Prostate gland (tissue), 2 donors: ENCODE measurements at regions not wholly inside any gene's neighbourhood (a gene's known extent, or its start where the extent isn't known, plus 50 kb on each side); places are given as distances from the start of the nearest gene placed in this dataset.

Experiments
- DNase-seq: peaks from one replicate; pipeline ENCODE4 v3.0.0-alpha.2; 2019; ENCODE audit warnings: low spot score
- H3K27ac ChIP-seq, 2 donors: fragments of 200-600 bp; sonication (generic); 2 replicates each; pipeline ENCODE4 v1.5.1; 2017 to 2019
- H3K27me3 ChIP-seq: fragments of 200-600 bp; sonication (generic); replicated peaks from 2 replicates; pipeline ENCODE4 v1.5.1; 2019; ENCODE audit not compliant: insufficient read depth
- H3K36me3 ChIP-seq, 2 donors: fragments of 200-600 bp; sonication (generic); 1 replicate in 1 of 2; 2 replicates in 1 of 2; pipeline versions ENCODE4 v1.5.1 to v1.8.1; 2017 to 2019
- H3K4me1 ChIP-seq: fragments of 200-600 bp; sonication (generic); replicated peaks from 2 replicates; pipeline ENCODE4 v1.5.1; 2019
- H3K4me3 ChIP-seq, 2 donors: fragments of 200-600 bp; sonication (generic); 2 replicates each; pipeline ENCODE4 v1.5.1; 2017 to 2019
- H3K9me3 ChIP-seq: fragments of 200-600 bp; sonication (generic); 2 replicates; pipeline ENCODE4 v1.5.1; 2017
- CTCF ChIP-seq, 4 experiments: fragments of 200-600 bp in 2 of 4; fragments of 450-650 bp in 2 of 4; sonication (generic) in 2 of 4; IDR thresholded peaks; 1 replicate in 3 of 4; 2 replicates in 1 of 4; pipeline ENCODE4 v1.5.1; 2016 to 2019; ENCODE audit warnings: antibody characterized with exemption in 4 of 4, mild to moderate bottlenecking in 2 of 4, moderate library complexity in 2 of 4
- POLR2A ChIP-seq: fragments of 450-650 bp; IDR thresholded peaks from one replicate; pipeline ENCODE4 v1.6.1; 2016; ENCODE audit warnings: antibody characterized with exemption, mild to moderate bottlenecking
- POLR2AphosphoS5 ChIP-seq: sonication (generic); formaldehyde crosslinking; IDR thresholded peaks from one replicate; pipeline ENCODE4 v1.6.1; 2017; ENCODE audit warnings: antibody characterized with exemption
- WGBS: methylation state at CpG from one replicate; pipeline ENCODE4 v1.1.5; 2018; 5-methylcytosine and 5-hydroxymethylcytosine counted together
- intact Hi-C: fragments of 100-400 bp; cut with DNase I; formaldehyde crosslinking; loops from one replicate; pipeline ENCODE4 v1.14.2; 2022

GRCh38 chr13:84234416-84234815 lies 352.1 kb upstream of the SLITRK1 start:
- intact Hi-C loops: no loop called here
- Histone ChIP-seq H3K4me1 (no peaks in the 10 kb centered on the region), H3K36me3 (no peaks in the 10 kb centered on the region), H3K27me3 (no peaks in the 10 kb centered on the region), H3K9me3 (no peaks in the 10 kb centered on the region), H3K27ac (no peak overlapping the region), H3K4me3 (no peak overlapping the region)
- no peak for DNase-seq
- TF ChIP-seq POLR2AphosphoS5 (no peak), CTCF (IDR thresholded peaks at IDR 0.05) (no peak), POLR2A (no peak)

- intact Hi-C loops: no loop called here
- TF ChIP-seq POLR2A: no peak
- no peak for TF ChIP-seq CTCF (IDR thresholded peaks at IDR 0.05)
- no peak for TF ChIP-seq POLR2AphosphoS5
- Histone ChIP-seq H3K27me3 (no peaks in the 10 kb centered on the region), H3K4me3 (no peak overlapping the region), H3K4me1 (no peaks in the 10 kb centered on the region), H3K9me3 (no peaks in the 10 kb centered on the region), H3K27ac (no peak overlapping the region), H3K36me3 (no peaks in the 10 kb centered on the region)
- 56% methylated on average over 1 of the region's 1 CpG for WGBS
- DNase-seq: no peak
These were observed 348.3 kb upstream of the SLITRK1 start for GRCh38 chr13:84230568-84230967.

GRCh38 chr13:84211048-84211447 lies 328.8 kb upstream of the SLITRK1 start:
- 76% methylated on average over 2 of the region's 2 CpGs for WGBS
- DNase-seq: no peak
- Histone ChIP-seq H3K4me3 (no peak overlapping the region), H3K27me3 (no peaks in the 10 kb centered on the region), H3K4me1 (no peaks in the 10 kb centered on the region), H3K9me3 (no peaks in the 10 kb centered on the region), H3K36me3 (no peaks in the 10 kb centered on the region), H3K27ac (no peak overlapping the region)
- intact Hi-C loops: no loop called here
- TF ChIP-seq POLR2AphosphoS5: no peak
- no peak for TF ChIP-seq POLR2A
- no peak for TF ChIP-seq CTCF (IDR thresholded peaks at IDR 0.05)

- Histone ChIP-seq H3K27me3 (no peaks in the 10 kb centered on the region), H3K36me3 (no peaks in the 10 kb centered on the region), H3K4me1 (no peaks in the 10 kb centered on the region), H3K4me3 (no peak overlapping the region), H3K27ac (no peak overlapping the region), H3K9me3 (no peaks in the 10 kb centered on the region)
- intact Hi-C loops: no loop called here
- DNase-seq: no peak
- no peak for TF ChIP-seq POLR2AphosphoS5
- 17% methylated on average over 7 of the region's 7 CpGs for WGBS
These were observed 326.1 kb upstream of the SLITRK1 start for GRCh38 chr13:84208246-84208910.

GRCh38 chr13:84207509-84207908 lies 325.2 kb upstream of the SLITRK1 start:
- Histone ChIP-seq H3K27me3 (no peaks in the 10 kb centered on the region), H3K4me1 (no peaks in the 10 kb centered on the region), H3K36me3 (no peaks in the 10 kb centered on the region), H3K27ac (no peak overlapping the region), H3K4me3 (no peak overlapping the region), H3K9me3 (no peaks in the 10 kb centered on the region)
- TF ChIP-seq POLR2AphosphoS5 (no peak), POLR2A (no peak), CTCF (IDR thresholded peaks at IDR 0.05) (no peak)
- intact Hi-C loops: no loop called here
- WGBS: 96% methylated on average over 2 of the region's 2 CpGs
- DNase-seq: no peak
